Liver (tissue), 8 donors: ENCODE measurements at regions not wholly inside any gene's neighbourhood (a gene's known extent, or its start where the extent isn't known, plus 50 kb on each side); places are given as distances from the start of the nearest gene placed in this dataset.

Experiments used
- DNase-seq: peaks from one replicate; pipeline ENCODE4 v3.0.0-alpha.2; 2017; ENCODE audit warnings: low spot score
- H3K27ac ChIP-seq, 2 donors: one replicate each; pipeline ENCODE4 v1.7.0; 2013; ENCODE audit warnings: inconsistent platforms in 2 of 2, low read length in 2 of 2, control low read depth in 1 of 2, low read depth in 1 of 2, mild to moderate bottlenecking in 1 of 2
- H3K27me3 ChIP-seq, 4 donors: one replicate each; pipeline versions ENCODE4 v1.6.1 to v1.7.0; 2013; ENCODE audit warnings: low read length in 3 of 4, inconsistent platforms in 1 of 4, mild to moderate bottlenecking in 1 of 4, moderate library complexity in 1 of 4; ENCODE audit not compliant: control insufficient read depth in 4 of 4, insufficient read depth in 4 of 4
- H3K36me3 ChIP-seq, 4 donors: one replicate each; pipeline versions ENCODE4 v1.6.1 to v1.7.0; 2013; ENCODE audit warnings: low read length in 3 of 4, mild to moderate bottlenecking in 3 of 4, low read depth in 1 of 4, moderate library complexity in 1 of 4; ENCODE audit not compliant: control insufficient read depth in 4 of 4, insufficient read depth in 3 of 4
- H3K4me1 ChIP-seq, 4 donors: one replicate each; pipeline versions ENCODE4 v1.6.1 to v1.7.0; 2013; ENCODE audit warnings: low read length in 3 of 4, mild to moderate bottlenecking in 3 of 4, moderate library complexity in 1 of 4; ENCODE audit not compliant: control insufficient read depth in 4 of 4, insufficient read depth in 4 of 4
- H3K4me3 ChIP-seq, 3 donors: one replicate each; pipeline versions ENCODE4 v1.6.1 to v1.7.0; 2013; ENCODE audit warnings: low read length in 3 of 3, control low read depth in 1 of 3, low read depth in 1 of 3, mild to moderate bottlenecking in 1 of 3
- H3K9ac ChIP-seq, 2 donors: one replicate each; pipeline ENCODE4 v1.7.0; 2013; ENCODE audit warnings: low read length in 2 of 2, mild to moderate bottlenecking in 2 of 2, moderate library complexity in 2 of 2, control low read depth in 1 of 2, low read depth in 1 of 2
- H3K9me3 ChIP-seq, 4 donors: one replicate each; pipeline versions ENCODE4 v1.6.1 to v1.7.0; 2013; ENCODE audit warnings: low read length in 3 of 4; ENCODE audit not compliant: control insufficient read depth in 4 of 4
- EGR1 ChIP-seq, 2 donors: IDR thresholded peaks; 2 replicates each; pipeline ENCODE4 v1.6.1; 2016 to 2018; ENCODE audit warnings: antibody characterized with exemption in 2 of 2, low read depth in 2 of 2
- FOXA1 ChIP-seq: IDR thresholded peaks from 2 replicates; pipeline ENCODE4 v1.6.1; 2016; ENCODE audit warnings: antibody characterized with exemption
- FOXA2 ChIP-seq: IDR thresholded peaks from 2 replicates; pipeline ENCODE4 v1.6.1; 2016; ENCODE audit warnings: antibody characterized with exemption
- GABPA ChIP-seq, 2 donors: IDR thresholded peaks in 1 of 2; conservative IDR thresholded peaks in 1 of 2; 2 replicates each; pipeline ENCODE4 v1.6.1; 2016; ENCODE audit warnings: antibody characterized with exemption in 2 of 2, mild to moderate bottlenecking in 1 of 2, moderate library complexity in 1 of 2
- HNF4A ChIP-seq, 2 donors: conservative IDR thresholded peaks; 2 replicates each; pipeline ENCODE4 v1.6.1; 2016; ENCODE audit warnings: antibody characterized with exemption in 2 of 2, mild to moderate bottlenecking in 2 of 2
- HNF4G ChIP-seq: IDR thresholded peaks from 2 replicates; pipeline ENCODE4 v1.6.1; 2016; ENCODE audit warnings: antibody characterized with exemption
- JUND ChIP-seq, 2 donors: IDR thresholded peaks; 2 replicates each; pipeline ENCODE4 v1.6.1; 2016; ENCODE audit warnings: antibody characterized with exemption in 2 of 2
- NR2F2 ChIP-seq: IDR thresholded peaks from 2 replicates; pipeline ENCODE4 v1.6.1; 2016; ENCODE audit warnings: antibody characterized with exemption
- RAD21 ChIP-seq, 2 donors: IDR thresholded peaks; 2 replicates each; pipeline ENCODE4 v1.6.1; 2016; ENCODE audit warnings: antibody characterized with exemption in 2 of 2, mild to moderate bottlenecking in 2 of 2
- RXRA ChIP-seq, 2 donors: IDR thresholded peaks; 2 replicates each; pipeline ENCODE4 v1.6.1; 2017 to 2018; ENCODE audit warnings: antibody characterized with exemption in 2 of 2, mild to moderate bottlenecking in 1 of 2
- SP1 ChIP-seq: IDR thresholded peaks from 2 replicates; pipeline ENCODE4 v1.6.1; 2018; ENCODE audit warnings: antibody characterized with exemption, mild to moderate bottlenecking
- TAF1 ChIP-seq: conservative IDR thresholded peaks from 2 replicates; pipeline ENCODE4 v1.6.1; 2016; ENCODE audit warnings: antibody characterized with exemption, mild to moderate bottlenecking
- YY1 ChIP-seq: IDR thresholded peaks from 2 replicates; pipeline ENCODE4 v1.6.1; 2016; ENCODE audit warnings: antibody characterized with exemption, mild to moderate bottlenecking
- WGBS: extraction: QIAGEN DNeasy Blood & Tissue Kit; methylation state at CpG from one replicate; pipeline ENCODE4 v1.1.7; 2013; 5-methylcytosine and 5-hydroxymethylcytosine counted together
- TF ChIP-seq, protein P1 (sequence below): IDR thresholded peaks from 2 replicates; pipeline ENCODE4 v1.6.1; 2016; ENCODE audit warnings: antibody characterized with exemption
- TF ChIP-seq, protein P2 (sequence below): IDR thresholded peaks from 2 replicates; pipeline ENCODE4 v1.6.1; 2016; ENCODE audit warnings: antibody characterized with exemption, mild to moderate bottlenecking
- TF ChIP-seq, protein P3 (sequence below): IDR thresholded peaks from 2 replicates; pipeline ENCODE4 v1.6.1; 2016; ENCODE audit warnings: antibody characterized with exemption
- TF ChIP-seq, protein P4 (sequence below): IDR thresholded peaks from 2 replicates; pipeline ENCODE4 v1.6.1; 2016; ENCODE audit warnings: antibody characterized with exemption
- TF ChIP-seq, protein P5 (sequence below): fragments of 150-350 bp; IDR thresholded peaks from 2 replicates; pipeline ENCODE4 v1.5.1; 2017; ENCODE audit warnings: improper control_type of control experiment, low read depth, low read length; ENCODE audit not compliant: missing input control
- donor health status: healthy.
- donor health status: healthy.
- donor health status: healthy.
- donor health status: healthy.
- donor health status: healthy.

DNA sequence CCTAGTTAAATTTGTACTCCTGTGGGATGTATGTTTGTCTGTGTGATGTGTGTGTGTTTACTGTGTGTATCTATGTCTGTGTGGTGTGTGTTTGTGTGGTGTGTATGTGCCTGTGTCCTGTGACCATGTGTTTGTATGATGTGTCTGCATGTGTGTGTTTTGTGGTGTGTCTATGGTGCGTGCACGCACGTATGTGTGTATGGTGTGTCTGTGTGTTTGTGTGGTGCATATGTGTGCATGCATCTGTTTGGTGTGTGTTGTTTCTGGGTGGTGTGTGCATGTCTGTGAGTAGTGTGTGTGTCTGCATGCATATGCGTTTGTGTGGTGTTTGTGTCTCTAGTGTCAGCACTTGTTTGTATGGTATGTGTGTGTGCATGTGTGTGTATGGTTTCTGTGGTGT, 174.2 kb upstream of the RBFOX1 start:
- Histone ChIP-seq H3K9ac (no peak overlapping the region), H3K27me3 (no peaks in the 10 kb centered on the region), H3K9me3 (no peaks in the 10 kb centered on the region), H3K36me3 (no peaks in the 10 kb centered on the region), H3K4me3 (no peak overlapping the region), H3K4me1 (peaks cover 0 to 25% (median 22%) of the 10 kb centered on the region in 4 donors), H3K27ac (no peak overlapping the region)
- TF ChIP-seq NR2F2 (no peak), HNF4G (no peak), RAD21 (IDR thresholded peaks at IDR 0.05) (no peak), JUND (IDR thresholded peaks at IDR 0.05) (no peak), GABPA (IDR thresholded peaks at IDR 0.05 in 1 of 2, conservative IDR thresholded peaks at IDR 0.05 in 1 of 2) (no peak), FOXA2 (no peak), TAF1 (no peak)
- TF ChIP-seq, protein P1, sequence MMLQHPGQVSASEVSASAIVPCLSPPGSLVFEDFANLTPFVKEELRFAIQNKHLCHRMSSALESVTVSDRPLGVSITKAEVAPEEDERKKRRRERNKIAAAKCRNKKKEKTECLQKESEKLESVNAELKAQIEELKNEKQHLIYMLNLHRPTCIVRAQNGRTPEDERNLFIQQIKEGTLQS = no peak
- TF ChIP-seq, protein P2, sequence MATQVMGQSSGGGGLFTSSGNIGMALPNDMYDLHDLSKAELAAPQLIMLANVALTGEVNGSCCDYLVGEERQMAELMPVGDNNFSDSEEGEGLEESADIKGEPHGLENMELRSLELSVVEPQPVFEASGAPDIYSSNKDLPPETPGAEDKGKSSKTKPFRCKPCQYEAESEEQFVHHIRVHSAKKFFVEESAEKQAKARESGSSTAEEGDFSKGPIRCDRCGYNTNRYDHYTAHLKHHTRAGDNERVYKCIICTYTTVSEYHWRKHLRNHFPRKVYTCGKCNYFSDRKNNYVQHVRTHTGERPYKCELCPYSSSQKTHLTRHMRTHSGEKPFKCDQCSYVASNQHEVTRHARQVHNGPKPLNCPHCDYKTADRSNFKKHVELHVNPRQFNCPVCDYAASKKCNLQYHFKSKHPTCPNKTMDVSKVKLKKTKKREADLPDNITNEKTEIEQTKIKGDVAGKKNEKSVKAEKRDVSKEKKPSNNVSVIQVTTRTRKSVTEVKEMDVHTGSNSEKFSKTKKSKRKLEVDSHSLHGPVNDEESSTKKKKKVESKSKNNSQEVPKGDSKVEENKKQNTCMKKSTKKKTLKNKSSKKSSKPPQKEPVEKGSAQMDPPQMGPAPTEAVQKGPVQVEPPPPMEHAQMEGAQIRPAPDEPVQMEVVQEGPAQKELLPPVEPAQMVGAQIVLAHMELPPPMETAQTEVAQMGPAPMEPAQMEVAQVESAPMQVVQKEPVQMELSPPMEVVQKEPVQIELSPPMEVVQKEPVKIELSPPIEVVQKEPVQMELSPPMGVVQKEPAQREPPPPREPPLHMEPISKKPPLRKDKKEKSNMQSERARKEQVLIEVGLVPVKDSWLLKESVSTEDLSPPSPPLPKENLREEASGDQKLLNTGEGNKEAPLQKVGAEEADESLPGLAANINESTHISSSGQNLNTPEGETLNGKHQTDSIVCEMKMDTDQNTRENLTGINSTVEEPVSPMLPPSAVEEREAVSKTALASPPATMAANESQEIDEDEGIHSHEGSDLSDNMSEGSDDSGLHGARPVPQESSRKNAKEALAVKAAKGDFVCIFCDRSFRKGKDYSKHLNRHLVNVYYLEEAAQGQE = no peak
- TF ChIP-seq, protein P3, sequence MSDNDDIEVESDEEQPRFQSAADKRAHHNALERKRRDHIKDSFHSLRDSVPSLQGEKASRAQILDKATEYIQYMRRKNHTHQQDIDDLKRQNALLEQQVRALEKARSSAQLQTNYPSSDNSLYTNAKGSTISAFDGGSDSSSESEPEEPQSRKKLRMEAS = no peak
- 90% methylated on average over 4 of the region's 4 CpGs for WGBS
- no peak for DNase-seq

DNA sequence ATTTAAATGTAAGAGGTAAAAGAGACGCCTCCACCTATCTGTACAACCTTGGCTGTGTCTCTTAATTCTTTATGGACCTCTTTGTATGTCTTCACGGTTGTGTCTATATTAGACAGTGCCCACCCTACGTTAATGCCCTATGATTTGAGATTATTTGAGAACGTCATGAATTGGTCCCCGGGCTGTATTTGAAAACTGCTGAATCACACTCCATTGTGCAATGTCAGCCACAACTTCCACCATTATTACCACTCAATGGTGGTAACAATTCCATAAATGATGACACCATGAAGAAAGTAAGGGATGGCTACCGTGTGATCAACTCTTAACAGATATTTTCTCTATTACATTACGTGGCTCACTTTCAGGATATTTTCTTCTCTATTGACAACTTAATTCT, 182.4 kb upstream of the RBFOX1 start:
- H3K36me3 ChIP-seq = no peaks in the 10 kb centered on the region
- no peaks in the 10 kb centered on the region for H3K4me1 ChIP-seq
- DNase-seq = no peak
- H3K4me3 ChIP-seq = no peak overlapping the region
- H3K27ac ChIP-seq = no peak overlapping the region
- no peak overlapping the region for H3K9ac ChIP-seq
- peaks cover 0 to 4% (median under 1%) of the 10 kb centered on the region in 4 donors for H3K9me3 ChIP-seq
- no peaks in the 10 kb centered on the region for H3K27me3 ChIP-seq
- 64% methylated on average over 7 of the region's 7 CpGs for WGBS
- TF ChIP-seq RXRA (IDR thresholded peaks at IDR 0.05) (no peak), HNF4A (conservative IDR thresholded peaks at IDR 0.05) (no peak), SP1 (no peak), FOXA2 (no peak), GABPA (IDR thresholded peaks at IDR 0.05 in 1 of 2, conservative IDR thresholded peaks at IDR 0.05 in 1 of 2) (no peak), FOXA1 (no peak), TAF1 (no peak), NR2F2 (no peak), HNF4G (no peak), EGR1 (IDR thresholded peaks at IDR 0.05; ENCODE audit: low read depth in 2 of 2) (no peak), YY1 (no peak), RAD21 (IDR thresholded peaks at IDR 0.05) (no peak), JUND (IDR thresholded peaks at IDR 0.05) (no peak)
- TF ChIP-seq, protein P4, sequence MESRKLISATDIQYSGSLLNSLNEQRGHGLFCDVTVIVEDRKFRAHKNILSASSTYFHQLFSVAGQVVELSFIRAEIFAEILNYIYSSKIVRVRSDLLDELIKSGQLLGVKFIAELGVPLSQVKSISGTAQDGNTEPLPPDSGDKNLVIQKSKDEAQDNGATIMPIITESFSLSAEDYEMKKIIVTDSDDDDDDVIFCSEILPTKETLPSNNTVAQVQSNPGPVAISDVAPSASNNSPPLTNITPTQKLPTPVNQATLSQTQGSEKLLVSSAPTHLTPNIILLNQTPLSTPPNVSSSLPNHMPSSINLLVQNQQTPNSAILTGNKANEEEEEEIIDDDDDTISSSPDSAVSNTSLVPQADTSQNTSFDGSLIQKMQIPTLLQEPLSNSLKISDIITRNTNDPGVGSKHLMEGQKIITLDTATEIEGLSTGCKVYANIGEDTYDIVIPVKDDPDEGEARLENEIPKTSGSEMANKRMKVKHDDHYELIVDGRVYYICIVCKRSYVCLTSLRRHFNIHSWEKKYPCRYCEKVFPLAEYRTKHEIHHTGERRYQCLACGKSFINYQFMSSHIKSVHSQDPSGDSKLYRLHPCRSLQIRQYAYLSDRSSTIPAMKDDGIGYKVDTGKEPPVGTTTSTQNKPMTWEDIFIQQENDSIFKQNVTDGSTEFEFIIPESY = no peak
- TF ChIP-seq, protein P5, sequence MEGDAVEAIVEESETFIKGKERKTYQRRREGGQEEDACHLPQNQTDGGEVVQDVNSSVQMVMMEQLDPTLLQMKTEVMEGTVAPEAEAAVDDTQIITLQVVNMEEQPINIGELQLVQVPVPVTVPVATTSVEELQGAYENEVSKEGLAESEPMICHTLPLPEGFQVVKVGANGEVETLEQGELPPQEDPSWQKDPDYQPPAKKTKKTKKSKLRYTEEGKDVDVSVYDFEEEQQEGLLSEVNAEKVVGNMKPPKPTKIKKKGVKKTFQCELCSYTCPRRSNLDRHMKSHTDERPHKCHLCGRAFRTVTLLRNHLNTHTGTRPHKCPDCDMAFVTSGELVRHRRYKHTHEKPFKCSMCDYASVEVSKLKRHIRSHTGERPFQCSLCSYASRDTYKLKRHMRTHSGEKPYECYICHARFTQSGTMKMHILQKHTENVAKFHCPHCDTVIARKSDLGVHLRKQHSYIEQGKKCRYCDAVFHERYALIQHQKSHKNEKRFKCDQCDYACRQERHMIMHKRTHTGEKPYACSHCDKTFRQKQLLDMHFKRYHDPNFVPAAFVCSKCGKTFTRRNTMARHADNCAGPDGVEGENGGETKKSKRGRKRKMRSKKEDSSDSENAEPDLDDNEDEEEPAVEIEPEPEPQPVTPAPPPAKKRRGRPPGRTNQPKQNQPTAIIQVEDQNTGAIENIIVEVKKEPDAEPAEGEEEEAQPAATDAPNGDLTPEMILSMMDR = no peak
- TF ChIP-seq, protein P2 = no peak
- TF ChIP-seq, protein P1 = no peak
- TF ChIP-seq, protein P3 = no peak
